ENCODE measurements at regions not wholly inside any gene's neighbourhood (a gene's known extent, or its start where the extent isn't known, plus 50 kb on each side); places are given as distances from the start of the nearest gene placed in this dataset.
"Not testable (repeated sequence)": the region's sequence is repeated elsewhere in the genome, so short reads cannot be mapped to it uniquely, and the experiment has no call there.

GRCh38 chr1:82073071-82073470 is 272.3 kb downstream of the ADGRL2 start:
- no peak for DNase-seq

- no peak for DNase-seq
Observed at GRCh38 chr1:82065916-82066315, 265.2 kb downstream of the ADGRL2 start.

GRCh38 chr1:82064691-82065090 is 264.0 kb downstream of the ADGRL2 start:
- no peak for DNase-seq

- DNase-seq = no peak
Observed at GRCh38 chr1:82062206-82062605, 261.5 kb downstream of the ADGRL2 start.

- no peak for DNase-seq
Observed at GRCh38 chr1:82059959-82060358, 259.2 kb downstream of the ADGRL2 start.

GRCh38 chr1:82057011-82057410 is 256.3 kb downstream of the ADGRL2 start:
- no peak for DNase-seq

GRCh38 chr1:82055375-82055774 is 254.6 kb downstream of the ADGRL2 start:
- not testable (repeated sequence) for DNase-seq

- DNase-seq = no peak
Observed at GRCh38 chr1:82052563-82052962, 251.8 kb downstream of the ADGRL2 start.

GRCh38 chr1:82048596-82048995 is 247.9 kb downstream of the ADGRL2 start:
- no peak for DNase-seq

- no peak for DNase-seq
Observed at GRCh38 chr1:82045221-82045620, 244.5 kb downstream of the ADGRL2 start.

- no peak for DNase-seq
Observed at GRCh38 chr1:82044536-82044935, 243.8 kb downstream of the ADGRL2 start.

GRCh38 chr1:82044111-82044510 is 243.4 kb downstream of the ADGRL2 start:
- DNase-seq = no peak

GRCh38 chr1:82042306-82043060 is 241.7 kb downstream of the ADGRL2 start:
- no peak for DNase-seq
